Mesodermal cell (in vitro differentiated cells): ENCODE measurements at regions not wholly inside any gene's neighbourhood (a gene's known extent, or its start where the extent isn't known, plus 50 kb on each side); places are given as distances from the start of the nearest gene placed in this dataset.
"Not testable (repeated sequence)": the region's sequence is repeated elsewhere in the genome, so short reads cannot be mapped to it uniquely, and the experiment has no call there.

Experiments used
- H3K27ac ChIP-seq: 2 replicates; pipeline ENCODE4 v1.7.0; 2013; ENCODE audit warnings: mild to moderate bottlenecking, low read depth, low read length, moderate library complexity; ENCODE audit not compliant: severe bottlenecking
- H3K36me3 ChIP-seq: 2 replicates; pipeline ENCODE4 v1.7.1; 2013; ENCODE audit warnings: mild to moderate bottlenecking, low read length, moderate library complexity; ENCODE audit not compliant: control insufficient read depth, insufficient read depth
- H3K4me1 ChIP-seq: one replicate; pipeline ENCODE4 v1.7.1; 2013; ENCODE audit warnings: mild to moderate bottlenecking, low read length; ENCODE audit not compliant: insufficient read depth, control insufficient read depth, poor library complexity, severe bottlenecking
- H3K4me3 ChIP-seq: 2 replicates; pipeline ENCODE4 v1.7.0; 2013; ENCODE audit warnings: low read length, control low read depth, mild to moderate bottlenecking; ENCODE audit not compliant: insufficient read depth, poor library complexity, severe bottlenecking; ENCODE audit errors: extremely low read depth
- H3K9me3 ChIP-seq: 2 replicates; pipeline ENCODE4 v1.7.1; 2013; ENCODE audit warnings: mild to moderate bottlenecking, low read length, moderate library complexity; ENCODE audit not compliant: control insufficient read depth
- WGBS, 2 experiments: methylation state at CpG; one replicate each; pipeline ENCODE4 v1.1.5; 2013; ENCODE audit warnings: missing lambda C conversion rate in 2 of 2; ENCODE audit not compliant: insufficient coverage in 2 of 2; 5-methylcytosine and 5-hydroxymethylcytosine counted together

GRCh38 chr2:241985161-241985985 is 115.8 kb downstream of the RTP5 start:
- H3K9me3 ChIP-seq, H3K27ac ChIP-seq, H3K4me1 ChIP-seq, H3K36me3 ChIP-seq, H3K4me3 ChIP-seq: not testable (repeated sequence)
- 81 to 83% methylated on average over 39 to 42 of the region's 46 CpGs for WGBS, 2 experiments

DNA sequence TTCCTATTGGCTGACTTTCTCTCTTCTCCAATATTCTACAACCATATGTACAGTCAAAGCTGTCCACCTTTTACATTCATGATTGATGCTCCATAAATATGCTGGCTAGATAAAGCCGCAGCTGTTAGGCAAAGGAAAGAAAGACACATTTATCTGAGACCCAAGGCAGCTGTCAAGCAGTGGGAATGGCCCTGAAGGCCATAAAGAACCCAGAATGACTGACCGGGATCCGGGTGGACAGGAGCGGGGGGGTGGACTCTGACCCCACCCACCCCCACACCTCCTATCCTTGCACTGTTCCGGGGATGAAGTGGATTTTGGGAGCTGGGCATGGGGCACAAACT is 116.4 kb downstream of the RTP5 start:
- no peak overlapping the region for H3K4me3 ChIP-seq
- 84 to 100% methylated on average over 1 to 2 of the region's 5 CpGs for WGBS, 2 experiments
- H3K27ac ChIP-seq: no peak overlapping the region

GRCh38 chr2:241986836-241987641 is 117.5 kb downstream of the RTP5 start:
- Histone ChIP-seq H3K36me3 (no peaks in the 10 kb centered on the region), H3K4me3 (no peak overlapping the region), H3K4me1 (no peaks in the 10 kb centered on the region), H3K27ac (no peak overlapping the region), H3K9me3 (no peaks in the 10 kb centered on the region)
- 81 to 83% methylated on average over 37 to 40 of the region's 43 CpGs for WGBS, 2 experiments

More for the DNA sequence above, 116.4 kb downstream of the RTP5 start:
- Histone ChIP-seq H3K4me1 (no peaks in the 10 kb centered on the region), H3K36me3 (no peaks in the 10 kb centered on the region), H3K9me3 (no peaks in the 10 kb centered on the region)

DNA sequence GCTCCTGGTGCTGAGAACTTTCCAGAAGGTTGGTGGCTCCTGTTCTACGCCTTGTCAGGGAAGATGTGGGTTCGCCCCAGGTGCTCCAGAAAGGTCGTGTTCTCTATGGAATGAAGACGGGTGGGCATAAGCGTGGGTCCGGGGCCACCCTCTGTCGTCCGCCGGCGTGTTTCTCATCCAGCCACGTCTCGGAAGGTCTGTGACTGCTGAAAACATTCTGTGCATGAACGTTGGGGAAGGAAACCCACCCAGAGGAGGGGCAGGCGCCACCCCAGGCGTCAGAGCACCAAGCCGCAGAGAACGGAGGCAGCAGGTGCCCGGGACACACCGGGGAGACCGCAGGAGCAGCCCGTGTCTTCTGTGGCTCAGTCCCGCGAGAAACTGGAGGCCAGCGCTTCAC is 118.2 kb downstream of the RTP5 start:
- H3K4me1 ChIP-seq: no peaks in the 10 kb centered on the region
- 90 to 91% methylated on average over 24 of the region's 24 CpGs for WGBS, 2 experiments
- H3K9me3 ChIP-seq: no peaks in the 10 kb centered on the region
- H3K36me3 ChIP-seq: no peaks in the 10 kb centered on the region
- no peak overlapping the region for H3K4me3 ChIP-seq
- H3K27ac ChIP-seq: no peak overlapping the region

GRCh38 chr2:241988146-241988545 is 118.6 kb downstream of the RTP5 start:
- H3K27ac ChIP-seq: no peak overlapping the region
- 81 to 91% methylated on average over 7 to 11 of the region's 11 CpGs for WGBS, 2 experiments

DNA sequence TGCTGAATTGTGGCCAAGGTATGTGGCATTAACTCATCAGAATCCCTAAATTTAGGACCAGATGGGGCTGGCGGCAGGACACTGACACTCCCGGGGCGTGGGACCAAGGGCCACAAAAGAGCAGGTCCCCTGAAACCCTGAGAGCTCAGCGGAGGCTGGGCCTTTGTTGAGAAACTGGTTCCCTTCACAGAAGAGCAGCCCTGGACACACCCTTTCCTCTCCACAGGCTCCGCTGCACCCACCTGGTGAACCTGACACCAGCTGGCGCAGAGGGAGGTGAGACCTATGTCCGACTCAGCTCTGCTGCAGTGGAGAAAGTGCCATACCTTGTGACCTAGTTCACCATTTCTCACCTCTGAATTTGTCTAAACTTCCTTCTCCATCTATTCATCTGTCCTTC is 119.5 kb downstream of the RTP5 start:
- Histone ChIP-seq H3K9me3 (no peaks in the 10 kb centered on the region), H3K27ac (no peak overlapping the region), H3K36me3 (no peaks in the 10 kb centered on the region), H3K4me1 (no peaks in the 10 kb centered on the region), H3K4me3 (no peak overlapping the region)
- 84 to 93% methylated on average over 6 to 7 of the region's 7 CpGs for WGBS, 2 experiments

More at GRCh38 chr2:241988146-241988545, 118.6 kb downstream of the RTP5 start:
- Histone ChIP-seq H3K9me3 (no peaks in the 10 kb centered on the region), H3K36me3 (no peaks in the 10 kb centered on the region), H3K4me1 (no peaks in the 10 kb centered on the region), H3K4me3 (no peak overlapping the region)

GRCh38 chr2:241990466-241990865 is 120.9 kb downstream of the RTP5 start:
- no peaks in the 10 kb centered on the region for H3K36me3 ChIP-seq
- H3K4me1 ChIP-seq: no peaks in the 10 kb centered on the region
- no peak overlapping the region for H3K4me3 ChIP-seq
- 74 to 100% methylated on average over 2 of the region's 2 CpGs for WGBS, 2 experiments
- no peak overlapping the region for H3K27ac ChIP-seq
- no peaks in the 10 kb centered on the region for H3K9me3 ChIP-seq

- Histone ChIP-seq H3K9me3 (no peaks in the 10 kb centered on the region), H3K4me3 (no peak overlapping the region), H3K36me3 (no peaks in the 10 kb centered on the region), H3K4me1 (no peaks in the 10 kb centered on the region), H3K27ac (no peak overlapping the region)
- 87 to 94% methylated on average over 22 to 23 of the region's 26 CpGs for WGBS, 2 experiments
Measured at GRCh38 chr2:241991299-241991698, 121.8 kb downstream of the RTP5 start.

DNA sequence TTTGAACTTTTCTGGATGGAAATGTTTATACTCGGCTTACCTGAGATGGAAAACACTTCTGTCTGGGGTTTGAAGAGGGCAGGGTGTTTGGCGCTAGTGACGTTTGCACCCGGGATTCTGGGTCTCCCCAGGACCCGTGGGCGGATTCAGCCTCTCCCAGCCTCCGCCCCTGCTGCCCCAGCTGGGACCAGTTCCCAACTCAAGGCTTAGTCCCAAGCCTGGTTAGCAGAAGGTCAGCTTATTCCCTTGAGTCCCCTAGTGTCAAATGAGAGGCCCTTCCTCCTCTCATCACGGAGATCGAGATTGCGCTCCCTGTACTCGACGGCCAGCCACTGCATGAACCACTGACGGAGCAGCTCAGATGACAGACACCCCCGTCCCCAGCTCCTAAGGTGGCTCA is 123.2 kb downstream of the RTP5 start:
- WGBS, 2 experiments: 90 to 97% methylated on average over 14 of the region's 14 CpGs
- no peak overlapping the region for H3K27ac ChIP-seq
- H3K36me3 ChIP-seq: no peaks in the 10 kb centered on the region
- H3K4me3 ChIP-seq: no peak overlapping the region
- H3K4me1 ChIP-seq: no peaks in the 10 kb centered on the region
- no peaks in the 10 kb centered on the region for H3K9me3 ChIP-seq

DNA sequence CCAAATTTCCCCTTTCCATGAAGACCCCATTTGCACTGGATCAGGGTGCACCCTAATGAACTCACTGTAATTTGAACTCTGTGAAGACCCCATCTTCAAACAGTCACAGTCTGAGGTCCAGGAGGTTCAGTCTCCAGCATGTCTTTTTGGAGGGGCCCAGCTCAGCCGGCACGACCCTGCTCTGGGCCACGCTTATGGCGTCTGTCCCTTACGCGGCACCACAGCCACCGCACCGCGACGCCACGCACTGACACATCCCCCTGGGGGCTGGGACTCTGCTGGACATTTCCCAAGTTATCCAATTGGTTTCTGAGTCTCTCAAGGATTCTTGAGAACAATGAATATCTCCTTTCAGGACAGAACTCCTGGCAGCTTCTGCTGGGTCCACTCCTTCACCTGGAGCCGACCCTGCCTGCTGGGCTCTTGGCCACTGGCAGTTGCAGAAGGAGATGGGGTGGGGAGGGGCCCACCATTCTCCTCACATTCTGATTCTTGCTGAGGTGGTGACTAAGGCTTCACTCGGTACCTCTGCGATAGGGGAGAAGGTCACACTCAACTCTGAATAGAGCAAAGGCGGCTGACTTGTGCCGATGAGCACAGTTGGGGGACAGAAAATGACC is 124.0 kb downstream of the RTP5 start:
- no peaks in the 10 kb centered on the region for H3K9me3 ChIP-seq
- H3K36me3 ChIP-seq: no peaks in the 10 kb centered on the region
- 93 to 99% methylated on average over 14 to 15 of the region's 16 CpGs for WGBS, 2 experiments
- no peaks in the 10 kb centered on the region for H3K4me1 ChIP-seq
- no peak overlapping the region for H3K4me3 ChIP-seq
- no peak overlapping the region for H3K27ac ChIP-seq
